ENCODE measurements at regions not wholly inside any gene's neighbourhood (a gene's known extent, or its start where the extent isn't known, plus 50 kb on each side); places are given as distances from the start of the nearest gene placed in this dataset.

- H3K27ac Mint-ChIP-seq: no peak overlapping the region
- DNase-seq: no peak
- no peaks in the 10 kb centered on the region for H3K4me1 Mint-ChIP-seq
- CTCF ChIA-PET: no interaction called here
- H3K36me3 Mint-ChIP-seq: no peaks in the 10 kb centered on the region
- H3K27me3 Mint-ChIP-seq: no peaks in the 10 kb centered on the region
- H3K4me3 Mint-ChIP-seq: no peak overlapping the region
- no peaks in the 10 kb centered on the region for H3K9me3 Mint-ChIP-seq
Observed at GRCh38 chr2:161547130-161547529, 77.1 kb upstream of the SLC4A10 start.

GRCh38 chr2:161552015-161552414, 72.2 kb upstream of the SLC4A10 start:
- Mint-ChIP-seq H3K4me3 (no peak overlapping the region), H3K36me3 (no peaks in the 10 kb centered on the region), H3K27ac (no peak overlapping the region), H3K4me1 (no peaks in the 10 kb centered on the region), H3K9me3 (no peaks in the 10 kb centered on the region), H3K27me3 (peaks cover 18% of the 10 kb centered on the region)
- no peak for DNase-seq
- CTCF ChIA-PET: no interaction called here

- Mint-ChIP-seq H3K4me3 (no peak overlapping the region), H3K36me3 (no peaks in the 10 kb centered on the region), H3K27me3 (peaks cover 18% of the 10 kb centered on the region), H3K27ac (no peak overlapping the region), H3K9me3 (no peaks in the 10 kb centered on the region), H3K4me1 (no peaks in the 10 kb centered on the region)
- no peak for DNase-seq
- CTCF ChIA-PET: interaction anchor here (0.6 kb wide), 1 partner anchor 101 kb away, joined by 3 read pairs; no protein-coding TSS in a partner anchor
Observed at GRCh38 chr2:161555826-161556225, 68.4 kb upstream of the SLC4A10 start.

- Mint-ChIP-seq H3K27me3 (peaks cover 18% of the 10 kb centered on the region), H3K27ac (no peak overlapping the region), H3K4me3 (no peak overlapping the region), H3K36me3 (no peaks in the 10 kb centered on the region), H3K4me1 (no peaks in the 10 kb centered on the region), H3K9me3 (no peaks in the 10 kb centered on the region)
- CTCF ChIA-PET: interaction anchor here (0.6 kb wide), 1 partner anchor 100 kb away, joined by 3 read pairs; no protein-coding TSS in a partner anchor
- DNase-seq: no peak
Observed at GRCh38 chr2:161556440-161556839, 67.8 kb upstream of the SLC4A10 start.

GRCh38 chr2:161557538-161557937, 66.7 kb upstream of the SLC4A10 start:
- H3K27me3 Mint-ChIP-seq: peaks cover 21% of the 10 kb centered on the region
- H3K9me3 Mint-ChIP-seq: no peaks in the 10 kb centered on the region
- no peaks in the 10 kb centered on the region for H3K4me1 Mint-ChIP-seq
- no peak overlapping the region for H3K27ac Mint-ChIP-seq
- H3K36me3 Mint-ChIP-seq: no peaks in the 10 kb centered on the region
- no peak for DNase-seq
- CTCF ChIA-PET: no interaction called here
- H3K4me3 Mint-ChIP-seq: no peak overlapping the region

- CTCF ChIA-PET: no interaction called here
- Mint-ChIP-seq H3K27me3 (peaks cover 5% of the 10 kb centered on the region), H3K36me3 (no peaks in the 10 kb centered on the region), H3K4me3 (no peak overlapping the region), H3K27ac (no peak overlapping the region), H3K9me3 (peaks cover 17% of the 10 kb centered on the region), H3K4me1 (no peaks in the 10 kb centered on the region)
- no peak for DNase-seq
Observed at GRCh38 chr2:161564906-161565305, 59.3 kb upstream of the SLC4A10 start.

GRCh38 chr2:161569401-161569800, 54.8 kb upstream of the SLC4A10 start:
- Mint-ChIP-seq H3K4me3 (no peak overlapping the region), H3K36me3 (no peaks in the 10 kb centered on the region), H3K27ac (no peak overlapping the region), H3K4me1 (no peaks in the 10 kb centered on the region), H3K27me3 (no peaks in the 10 kb centered on the region), H3K9me3 (peaks cover 10% of the 10 kb centered on the region)
- CTCF ChIA-PET: interaction anchor here (1.0 to 1.3 kb wide), 2 partner anchors 17 to 378 kb away, joined by 3 to 4 read pairs; no protein-coding TSS in a partner anchor
- DNase-seq: no peak

GRCh38 chr2:161570424-161571050, 53.7 kb upstream of the SLC4A10 start:
- Mint-ChIP-seq H3K4me1 (no peaks in the 10 kb centered on the region), H3K36me3 (no peaks in the 10 kb centered on the region), H3K27ac (no peak overlapping the region), H3K4me3 (no peak overlapping the region), H3K9me3 (peaks cover 3% of the 10 kb centered on the region), H3K27me3 (no peaks in the 10 kb centered on the region)
- no peak for DNase-seq
- CTCF ChIA-PET: interaction anchor here (0.9 kb wide), 1 partner anchor 10 kb away, joined by 3 read pairs; no protein-coding TSS in a partner anchor

- CTCF ChIA-PET: interaction anchor here (0.9 kb wide), 1 partner anchor 9 kb away, joined by 3 read pairs; no protein-coding TSS in a partner anchor
- H3K9me3 Mint-ChIP-seq: no peaks in the 10 kb centered on the region
- DNase-seq: no peak
- H3K36me3 Mint-ChIP-seq: no peaks in the 10 kb centered on the region
- H3K4me3 Mint-ChIP-seq: no peak overlapping the region
- no peaks in the 10 kb centered on the region for H3K4me1 Mint-ChIP-seq
- H3K27me3 Mint-ChIP-seq: peaks cover 2% of the 10 kb centered on the region
- no peak overlapping the region for H3K27ac Mint-ChIP-seq
Observed at GRCh38 chr2:161571051-161571429, 53.2 kb upstream of the SLC4A10 start.
